ENCODE measurements at regions not wholly inside any gene's neighbourhood (a gene's known extent, or its start where the extent isn't known, plus 50 kb on each side); places are given as distances from the start of the nearest gene placed in this dataset.

DNA sequence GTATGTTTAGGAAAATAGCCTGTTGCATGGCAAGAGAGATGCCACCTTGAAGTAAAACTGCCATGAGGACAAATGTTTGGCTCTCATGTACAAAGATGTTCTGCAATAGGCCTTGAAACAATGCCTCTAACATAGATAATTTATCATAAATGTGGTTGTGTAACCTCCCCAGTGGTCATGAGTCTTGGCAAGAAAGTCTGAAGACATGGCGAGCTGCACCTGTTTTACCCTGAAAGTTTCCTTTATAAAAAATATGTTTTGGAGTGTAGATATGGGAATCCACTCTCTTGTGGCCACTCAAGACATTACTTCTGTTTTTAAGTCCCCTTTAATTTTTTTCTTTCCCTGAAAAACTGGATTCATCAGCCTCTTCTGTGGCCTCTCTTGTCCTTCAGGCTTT lies 2217.1 kb downstream of the NCAM2 start:
- TF ChIP-seq, protein P1, sequence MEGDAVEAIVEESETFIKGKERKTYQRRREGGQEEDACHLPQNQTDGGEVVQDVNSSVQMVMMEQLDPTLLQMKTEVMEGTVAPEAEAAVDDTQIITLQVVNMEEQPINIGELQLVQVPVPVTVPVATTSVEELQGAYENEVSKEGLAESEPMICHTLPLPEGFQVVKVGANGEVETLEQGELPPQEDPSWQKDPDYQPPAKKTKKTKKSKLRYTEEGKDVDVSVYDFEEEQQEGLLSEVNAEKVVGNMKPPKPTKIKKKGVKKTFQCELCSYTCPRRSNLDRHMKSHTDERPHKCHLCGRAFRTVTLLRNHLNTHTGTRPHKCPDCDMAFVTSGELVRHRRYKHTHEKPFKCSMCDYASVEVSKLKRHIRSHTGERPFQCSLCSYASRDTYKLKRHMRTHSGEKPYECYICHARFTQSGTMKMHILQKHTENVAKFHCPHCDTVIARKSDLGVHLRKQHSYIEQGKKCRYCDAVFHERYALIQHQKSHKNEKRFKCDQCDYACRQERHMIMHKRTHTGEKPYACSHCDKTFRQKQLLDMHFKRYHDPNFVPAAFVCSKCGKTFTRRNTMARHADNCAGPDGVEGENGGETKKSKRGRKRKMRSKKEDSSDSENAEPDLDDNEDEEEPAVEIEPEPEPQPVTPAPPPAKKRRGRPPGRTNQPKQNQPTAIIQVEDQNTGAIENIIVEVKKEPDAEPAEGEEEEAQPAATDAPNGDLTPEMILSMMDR (IDR thresholded peaks at IDR 0.05): no peak
- no peak for TF ChIP-seq POLR2A (IDR thresholded peaks at IDR 0.05)
